ENCODE measurements at regions not wholly inside any gene's neighbourhood (a gene's known extent, or its start where the extent isn't known, plus 50 kb on each side); places are given as distances from the start of the nearest gene placed in this dataset.
A peak's percentile ranks its signal among the peaks of the same experiment; 100 is the strongest.

DNA sequence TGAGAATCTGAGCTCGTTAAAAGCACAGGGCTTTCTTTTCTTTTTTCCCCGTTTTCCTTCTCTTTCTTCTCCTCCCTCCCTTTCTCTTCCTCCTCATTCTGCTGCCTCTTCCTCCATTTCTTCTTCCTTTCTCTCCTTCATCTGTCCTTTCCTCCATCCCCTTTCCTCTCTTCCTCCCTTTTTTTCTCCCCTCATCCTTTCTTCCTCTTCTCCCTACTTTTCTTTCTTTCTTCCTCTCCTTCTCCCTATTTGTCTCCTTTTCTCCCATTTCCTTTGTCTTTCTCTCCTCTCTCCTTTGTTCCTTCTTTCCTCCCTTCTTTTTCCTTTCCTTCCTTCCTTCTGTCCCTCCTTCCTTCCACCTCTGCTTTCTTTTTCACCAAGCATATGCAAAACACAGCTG is 649.4 kb downstream of the IRX1 start:
- DNase-seq (ENCODE audit: low spot score in 2 of 2, unreplicated experiment in 2 of 2) = no peak
- no peaks in the 10 kb centered on the region for H3K36me3 Mint-ChIP-seq
- no peak overlapping the region for H3K4me3 Mint-ChIP-seq
- TF ChIP-seq, protein P1, sequence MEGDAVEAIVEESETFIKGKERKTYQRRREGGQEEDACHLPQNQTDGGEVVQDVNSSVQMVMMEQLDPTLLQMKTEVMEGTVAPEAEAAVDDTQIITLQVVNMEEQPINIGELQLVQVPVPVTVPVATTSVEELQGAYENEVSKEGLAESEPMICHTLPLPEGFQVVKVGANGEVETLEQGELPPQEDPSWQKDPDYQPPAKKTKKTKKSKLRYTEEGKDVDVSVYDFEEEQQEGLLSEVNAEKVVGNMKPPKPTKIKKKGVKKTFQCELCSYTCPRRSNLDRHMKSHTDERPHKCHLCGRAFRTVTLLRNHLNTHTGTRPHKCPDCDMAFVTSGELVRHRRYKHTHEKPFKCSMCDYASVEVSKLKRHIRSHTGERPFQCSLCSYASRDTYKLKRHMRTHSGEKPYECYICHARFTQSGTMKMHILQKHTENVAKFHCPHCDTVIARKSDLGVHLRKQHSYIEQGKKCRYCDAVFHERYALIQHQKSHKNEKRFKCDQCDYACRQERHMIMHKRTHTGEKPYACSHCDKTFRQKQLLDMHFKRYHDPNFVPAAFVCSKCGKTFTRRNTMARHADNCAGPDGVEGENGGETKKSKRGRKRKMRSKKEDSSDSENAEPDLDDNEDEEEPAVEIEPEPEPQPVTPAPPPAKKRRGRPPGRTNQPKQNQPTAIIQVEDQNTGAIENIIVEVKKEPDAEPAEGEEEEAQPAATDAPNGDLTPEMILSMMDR (IDR thresholded peaks at IDR 0.05; ENCODE audit: unreplicated experiment) = no peak
- H3K27me3 Mint-ChIP-seq (ENCODE audit: low read depth) = peaks cover 13% of the 10 kb centered on the region
- no peak overlapping the region for H3K27ac Mint-ChIP-seq
- H3K4me1 Mint-ChIP-seq = peaks cover 9% of the 10 kb centered on the region
- no peaks in the 10 kb centered on the region for H3K9me3 Mint-ChIP-seq

DNA sequence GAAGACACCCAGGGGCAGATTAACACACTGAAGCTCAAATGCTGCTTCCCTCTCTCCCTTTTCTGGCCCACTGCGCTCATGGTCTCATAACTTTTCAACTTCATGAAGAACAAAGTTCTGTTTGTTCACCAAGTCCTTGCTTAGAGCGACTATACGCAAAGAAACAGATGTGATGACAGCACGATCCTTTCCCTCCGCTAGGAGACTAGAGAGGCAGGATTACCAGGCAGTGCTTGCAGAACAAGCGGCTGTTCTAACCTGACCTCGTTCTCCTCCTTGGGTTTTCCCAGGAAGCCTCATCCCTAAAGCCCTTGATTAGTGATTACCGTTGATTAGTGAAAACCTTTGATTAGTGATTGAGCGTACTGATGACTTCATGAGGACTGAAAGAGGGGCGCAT is 649.9 kb downstream of the IRX1 start:
- no peak for DNase-seq (ENCODE audit: low spot score in 2 of 2, unreplicated experiment in 2 of 2)
- H3K4me3 Mint-ChIP-seq = no peak overlapping the region
- TF ChIP-seq, protein P1 (IDR thresholded peaks at IDR 0.05; ENCODE audit: unreplicated experiment) = no peak
- no peaks in the 10 kb centered on the region for H3K9me3 Mint-ChIP-seq
- H3K36me3 Mint-ChIP-seq = no peaks in the 10 kb centered on the region
- H3K4me1 Mint-ChIP-seq = peaks cover 9% of the 10 kb centered on the region
- H3K27ac Mint-ChIP-seq = no peak overlapping the region
- peaks cover 13% of the 10 kb centered on the region for H3K27me3 Mint-ChIP-seq (ENCODE audit: low read depth)

DNA sequence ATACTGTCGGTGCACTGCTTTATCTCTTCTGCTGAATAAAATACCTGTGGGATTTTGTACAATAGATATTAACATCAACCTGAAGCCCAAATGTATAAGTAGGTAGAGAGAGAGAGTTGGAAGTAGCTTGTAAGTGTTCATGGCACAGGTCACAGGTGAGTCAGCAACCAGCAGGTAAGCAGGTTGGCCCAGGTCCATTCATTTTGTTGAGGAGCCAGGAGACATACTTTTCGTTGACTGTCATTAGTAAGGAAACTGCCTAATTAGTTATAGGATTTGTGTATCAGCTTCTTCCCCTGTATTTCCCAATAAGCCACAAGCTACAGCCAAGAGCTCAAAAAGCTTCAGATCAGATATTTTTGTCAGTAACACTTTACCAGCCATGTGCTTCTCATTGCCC is 650.8 kb downstream of the IRX1 start:
- TF ChIP-seq, protein P1 (IDR thresholded peaks at IDR 0.05; ENCODE audit: unreplicated experiment) = no peak
- Mint-ChIP-seq H3K9me3 (peaks cover 1% of the 10 kb centered on the region), H3K36me3 (no peaks in the 10 kb centered on the region), H3K27me3 (ENCODE audit: low read depth) (peaks cover 12% of the 10 kb centered on the region), H3K27ac (no peak overlapping the region), H3K4me3 (no peak overlapping the region), H3K4me1 (peaks cover 9% of the 10 kb centered on the region)
- DNase-seq (ENCODE audit: low spot score in 2 of 2, unreplicated experiment in 2 of 2) = no peak

DNA sequence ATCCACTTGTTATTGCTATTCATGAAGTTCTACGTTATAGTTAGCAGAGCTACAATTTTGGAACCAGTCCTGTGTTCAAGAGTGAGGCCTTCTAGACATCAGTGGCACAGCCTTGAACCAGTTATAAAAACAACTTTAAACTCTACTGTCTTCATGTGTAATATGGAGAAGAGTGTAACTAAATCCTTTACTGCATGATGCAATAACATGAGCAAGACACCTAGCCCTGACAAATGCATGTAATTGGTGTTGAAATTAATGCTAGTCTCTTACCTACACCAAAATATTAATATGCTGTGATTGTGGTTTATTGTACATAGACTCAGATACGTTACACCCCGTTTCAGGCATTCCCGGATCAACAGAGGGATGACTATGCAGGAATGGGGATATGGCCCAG is 654.6 kb downstream of the IRX1 start:
- TF ChIP-seq, protein P1 (IDR thresholded peaks at IDR 0.05; ENCODE audit: unreplicated experiment) = no peak
- peaks cover 7% of the 10 kb centered on the region for H3K27me3 Mint-ChIP-seq (ENCODE audit: low read depth)
- H3K4me3 Mint-ChIP-seq = no peak overlapping the region
- peaks cover 14% of the 10 kb centered on the region for H3K9me3 Mint-ChIP-seq
- no peak for DNase-seq (ENCODE audit: low spot score in 2 of 2, unreplicated experiment in 2 of 2)
- no peaks in the 10 kb centered on the region for H3K36me3 Mint-ChIP-seq
- H3K27ac Mint-ChIP-seq = no peak overlapping the region
- peaks cover 31% of the 10 kb centered on the region for H3K4me1 Mint-ChIP-seq

DNA sequence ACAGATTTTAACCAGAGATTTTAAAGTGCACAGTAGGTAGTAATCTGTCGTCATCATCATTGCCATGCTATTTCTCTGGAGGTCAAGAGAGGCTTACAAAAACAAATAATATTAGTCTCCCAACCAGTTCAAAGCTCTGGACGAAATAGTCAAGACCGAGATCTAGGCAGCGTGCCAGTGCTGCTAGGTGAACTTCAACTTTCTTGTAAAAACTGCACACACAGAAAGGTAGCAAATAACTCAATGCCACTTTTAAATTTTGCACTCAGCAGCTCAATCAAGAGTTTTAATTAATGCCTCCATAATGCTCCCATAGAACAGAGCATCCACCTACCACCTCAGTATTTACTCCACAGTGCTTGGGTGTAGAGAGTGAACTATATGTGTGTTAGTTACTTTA is 656.8 kb downstream of the IRX1 start:
- TF ChIP-seq, protein P1 (IDR thresholded peaks at IDR 0.05; ENCODE audit: unreplicated experiment) = no peak
- Mint-ChIP-seq H3K27me3 (ENCODE audit: low read depth) (no peaks in the 10 kb centered on the region), H3K4me3 (no peak overlapping the region), H3K36me3 (no peaks in the 10 kb centered on the region), H3K4me1 (peaks cover 42% of the 10 kb centered on the region), H3K9me3 (peaks cover 14% of the 10 kb centered on the region), H3K27ac (peak overlapping the region; percentile 72)
- DNase-seq (ENCODE audit: low spot score in 2 of 2, unreplicated experiment in 2 of 2) = no peak

DNA sequence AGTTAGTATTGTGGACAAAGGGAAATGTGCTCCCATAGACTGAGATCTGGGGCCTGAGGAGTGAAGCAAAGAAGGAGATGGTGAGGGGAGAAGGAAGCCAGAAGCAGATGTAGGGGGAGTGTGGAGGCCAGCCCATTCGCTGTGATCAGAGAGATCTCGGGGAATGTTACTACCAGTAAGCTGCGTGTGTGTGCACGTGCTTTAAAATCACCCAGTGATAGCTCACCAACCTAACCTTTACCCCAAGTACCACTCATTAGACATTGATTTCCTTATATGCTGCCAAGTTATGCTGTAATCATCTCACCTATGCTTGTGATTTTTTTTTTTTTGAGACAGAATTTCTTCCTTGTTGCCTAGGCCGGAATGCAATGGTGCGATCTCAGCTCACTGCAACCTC is 659.1 kb downstream of the IRX1 start:
- no peak for DNase-seq (ENCODE audit: low spot score in 2 of 2, unreplicated experiment in 2 of 2)
- H3K4me3 Mint-ChIP-seq = no peak overlapping the region
- no peaks in the 10 kb centered on the region for H3K27me3 Mint-ChIP-seq (ENCODE audit: low read depth)
- TF ChIP-seq, protein P1 (IDR thresholded peaks at IDR 0.05; ENCODE audit: unreplicated experiment) = no peak
- no peaks in the 10 kb centered on the region for H3K36me3 Mint-ChIP-seq
- peak overlapping the region; percentile 62 for H3K27ac Mint-ChIP-seq
- peaks cover 14% of the 10 kb centered on the region for H3K9me3 Mint-ChIP-seq
- peaks cover 40% of the 10 kb centered on the region for H3K4me1 Mint-ChIP-seq
